Neuronal stem cell (in vitro differentiated cells): ENCODE measurements at regions not wholly inside any gene's neighbourhood (a gene's known extent, or its start where the extent isn't known, plus 50 kb on each side); places are given as distances from the start of the nearest gene placed in this dataset.
"Not testable (repeated sequence)": the region's sequence is repeated elsewhere in the genome, so short reads cannot be mapped to it uniquely, and the experiment has no call there.

Experiments used
- DNase-seq: peaks from one replicate; pipeline ENCODE4 v3.0.0-alpha.2; 2013; ENCODE audit warnings: low spot score
- H2AFZ ChIP-seq: one replicate; pipeline ENCODE4 v1.6.1; 2013; ENCODE audit warnings: mild to moderate bottlenecking, low read length, inconsistent platforms
- H2AK5ac ChIP-seq: 2 replicates; pipeline ENCODE4 v1.6.1; 2013; ENCODE audit warnings: low read depth, mild to moderate bottlenecking, inconsistent platforms, low read length, moderate library complexity, mixed read lengths
- H2BK120ac ChIP-seq: 2 replicates; pipeline ENCODE4 v1.6.1; 2013; ENCODE audit warnings: low read depth, mild to moderate bottlenecking, inconsistent platforms, low read length, moderate library complexity, mixed read lengths
- H2BK12ac ChIP-seq: one replicate; pipeline ENCODE4 v1.6.1; 2013; ENCODE audit warnings: low read length, inconsistent platforms
- H2BK15ac ChIP-seq: 2 replicates; pipeline ENCODE4 v1.6.1; 2013; ENCODE audit warnings: mild to moderate bottlenecking, low read length, inconsistent platforms, mixed read lengths
- H2BK5ac ChIP-seq: one replicate; pipeline ENCODE4 v1.6.1; 2013; ENCODE audit warnings: inconsistent platforms, mild to moderate bottlenecking, low read length, moderate library complexity
- H3K14ac ChIP-seq: one replicate; pipeline ENCODE4 v1.6.1; 2013; ENCODE audit warnings: low read length, inconsistent platforms
- H3K18ac ChIP-seq: 2 replicates; pipeline ENCODE4 v1.6.1; 2013; ENCODE audit warnings: low read length, inconsistent platforms
- H3K23ac ChIP-seq: 2 replicates; pipeline ENCODE4 v1.6.1; 2013; ENCODE audit warnings: low read depth, mild to moderate bottlenecking, mixed read lengths, low read length, inconsistent platforms; ENCODE audit not compliant: poor library complexity
- H3K27ac ChIP-seq: replicated peaks from 3 replicates; pipeline ENCODE4 v1.5.1; 2013; ENCODE audit warnings: low read length, inconsistent platforms
- H3K27me3 ChIP-seq, 3 experiments: 2 replicates each; pipeline ENCODE4 v1.6.1; 2013; ENCODE audit warnings: low read length in 3 of 3, mild to moderate bottlenecking in 2 of 3, inconsistent platforms in 1 of 3, low read depth in 1 of 3, mixed read lengths in 1 of 3, moderate library complexity in 1 of 3; ENCODE audit not compliant: control insufficient read depth in 3 of 3, insufficient read depth in 3 of 3
- H3K36me3 ChIP-seq, 2 donors: replicated peaks in 1 of 2; 2 replicates each; pipeline ENCODE4 v1.6.1; 2013; ENCODE audit warnings: low read length in 2 of 2; ENCODE audit not compliant: control insufficient read depth in 2 of 2, insufficient read depth in 2 of 2
- H3K4ac ChIP-seq: 2 replicates; pipeline ENCODE4 v1.6.1; 2013; ENCODE audit warnings: inconsistent platforms, mild to moderate bottlenecking, low read length, moderate library complexity
- H3K4me1 ChIP-seq, 2 donors: 1 replicate in 1 of 2; 2 replicates in 1 of 2; pipeline ENCODE4 v1.6.1; 2013; ENCODE audit warnings: low read length in 2 of 2, low read depth in 1 of 2; ENCODE audit not compliant: control insufficient read depth in 2 of 2, insufficient read depth in 1 of 2
- H3K4me2 ChIP-seq: one replicate; pipeline ENCODE4 v1.6.1; 2013; ENCODE audit warnings: mild to moderate bottlenecking, low read length, inconsistent platforms; ENCODE audit not compliant: insufficient read depth, poor library complexity, severe bottlenecking
- H3K4me3 ChIP-seq, 2 donors: 2 replicates each; pipeline ENCODE4 v1.5.1; 2013; ENCODE audit warnings: low read length in 2 of 2, mild to moderate bottlenecking in 2 of 2, inconsistent platforms in 1 of 2, moderate library complexity in 1 of 2
- H3K79me1 ChIP-seq: one replicate; pipeline ENCODE4 v1.6.1; 2013; ENCODE audit warnings: low read depth, mild to moderate bottlenecking, inconsistent platforms, low read length, moderate library complexity
- H3K9ac ChIP-seq: one replicate; pipeline ENCODE4 v1.6.1; 2013; ENCODE audit warnings: mild to moderate bottlenecking, low read depth, low read length, inconsistent platforms; ENCODE audit not compliant: poor library complexity
- H3K9me3 ChIP-seq, 2 donors: replicated peaks in 1 of 2; 2 replicates each; pipeline versions ENCODE3 to v1.6.1; 2013; ENCODE audit warnings: low read length in 2 of 2, mild to moderate bottlenecking in 2 of 2, inconsistent platforms in 1 of 2, low read depth in 1 of 2, mixed read lengths in 1 of 2, moderate library complexity in 1 of 2; ENCODE audit not compliant: control insufficient read depth in 2 of 2, insufficient read depth in 1 of 2
- H4K8ac ChIP-seq: one replicate; pipeline ENCODE4 v1.6.1; 2013; ENCODE audit warnings: low read depth, mild to moderate bottlenecking, inconsistent platforms, low read length, moderate library complexity
- H4K91ac ChIP-seq: one replicate; pipeline ENCODE4 v1.6.1; 2013; ENCODE audit warnings: low read length, low read depth, mild to moderate bottlenecking, inconsistent platforms; ENCODE audit not compliant: poor library complexity
- WGBS, 2 donors: extraction: QIAGEN DNeasy Blood & Tissue Kit; methylation state at CpG; one replicate each; pipeline ENCODE4 v1.1.7; 2013; ENCODE audit warnings: missing lambda C conversion rate in 2 of 2, mixed read lengths in 1 of 2; ENCODE audit not compliant: insufficient read length in 2 of 2, insufficient replicate concordance in 1 of 2; ENCODE audit errors: extremely low coverage in 2 of 2; 5-methylcytosine and 5-hydroxymethylcytosine counted together

GRCh38 chr6:150696190-150696589 lies 96.5 kb downstream of the PLEKHG1 start:
- peaks cover 4 to 6% of the 10 kb centered on the region in 2 donors for H3K4me1 ChIP-seq
- H2AFZ ChIP-seq, result no peak overlapping the region
- no peak overlapping the region for H2BK5ac ChIP-seq
- H3K9ac ChIP-seq, result no peak overlapping the region
- H4K8ac ChIP-seq, result no peak overlapping the region
- H3K36me3 ChIP-seq, result no peaks in the 10 kb centered on the region
- DNase-seq, result no peak
- H3K4me2 ChIP-seq, result no peak overlapping the region
- H3K23ac ChIP-seq, result no peak overlapping the region
- no peak overlapping the region for H2AK5ac ChIP-seq
- no peak overlapping the region for H3K4me3 ChIP-seq
- H2BK120ac ChIP-seq, result no peak overlapping the region
- peaks cover 3% of the 10 kb centered on the region for H3K79me1 ChIP-seq
- H3K9me3 ChIP-seq, result no peaks in the 10 kb centered on the region
- H3K14ac ChIP-seq, result no peak overlapping the region
- H3K27ac ChIP-seq, result no peak overlapping the region
- WGBS, 2 donors, result no CpG with 5 or more reads among the region's 8 CpGs
- no peak overlapping the region for H3K18ac ChIP-seq
- no peak overlapping the region for H3K4ac ChIP-seq
- H2BK12ac ChIP-seq, result no peak overlapping the region
- no peak overlapping the region for H2BK15ac ChIP-seq
- no peaks in the 10 kb centered on the region for H3K27me3 ChIP-seq
- no peak overlapping the region for H4K91ac ChIP-seq

- not testable (repeated sequence) for H3K4me1 ChIP-seq, H3K4me2 ChIP-seq, H4K8ac ChIP-seq, H3K4ac ChIP-seq, H2AK5ac ChIP-seq, DNase-seq, H2BK120ac ChIP-seq, H4K91ac ChIP-seq, H3K9ac ChIP-seq, H2AFZ ChIP-seq, H3K27ac ChIP-seq, H3K79me1 ChIP-seq, H3K4me3 ChIP-seq, H3K27me3 ChIP-seq, H3K9me3 ChIP-seq, H3K18ac ChIP-seq, H3K23ac ChIP-seq, H3K14ac ChIP-seq, H2BK12ac ChIP-seq, H2BK15ac ChIP-seq, H2BK5ac ChIP-seq, H3K36me3 ChIP-seq
- WGBS, 2 donors, result no CpG with 5 or more reads among the region's 3 CpGs
Observed at GRCh38 chr6:150696918-150697317, 97.2 kb downstream of the PLEKHG1 start.

DNA sequence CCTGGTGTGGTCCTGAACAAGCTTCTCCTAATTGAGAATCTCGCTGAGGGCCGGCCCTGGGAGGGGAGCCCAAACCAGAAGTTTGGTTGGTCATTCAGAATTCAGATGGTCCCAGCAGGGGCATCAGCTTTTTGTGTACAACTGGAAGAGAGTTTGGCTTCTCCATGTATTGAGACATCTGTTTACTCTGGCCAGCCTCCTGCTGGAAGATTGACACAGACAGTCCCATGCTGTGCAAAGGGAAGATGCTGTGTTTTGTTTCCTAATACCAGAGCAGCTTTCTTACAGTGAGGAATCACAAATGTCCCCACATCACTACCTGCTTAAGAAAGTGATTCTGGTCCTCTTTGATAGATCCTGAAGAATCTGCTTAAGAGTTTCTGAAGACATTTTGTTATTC lies 97.8 kb downstream of the PLEKHG1 start:
- peaks cover 4 to 6% of the 10 kb centered on the region in 2 donors for H3K4me1 ChIP-seq
- no peak overlapping the region for H2BK5ac ChIP-seq
- no peak overlapping the region for H2BK12ac ChIP-seq
- no peak overlapping the region for H4K91ac ChIP-seq
- no peak overlapping the region for H3K4ac ChIP-seq
- no peak overlapping the region for H4K8ac ChIP-seq
- no peak overlapping the region for H3K14ac ChIP-seq
- DNase-seq, result no peak
- no peaks in the 10 kb centered on the region for H3K27me3 ChIP-seq
- H3K9ac ChIP-seq, result no peak overlapping the region
- H3K79me1 ChIP-seq, result peaks cover 3% of the 10 kb centered on the region
- no peaks in the 10 kb centered on the region for H3K9me3 ChIP-seq
- no peak overlapping the region for H3K18ac ChIP-seq
- no peak overlapping the region for H3K23ac ChIP-seq
- H3K36me3 ChIP-seq, result no peaks in the 10 kb centered on the region
- H2AK5ac ChIP-seq, result no peak overlapping the region
- no peak overlapping the region for H2AFZ ChIP-seq
- no peak overlapping the region for H3K27ac ChIP-seq
- no peak overlapping the region for H3K4me3 ChIP-seq
- no peak overlapping the region for H3K4me2 ChIP-seq
- no peak overlapping the region for H2BK120ac ChIP-seq
- WGBS, 2 donors, result no CpG with 5 or more reads among the region's 2 CpGs
- no peak overlapping the region for H2BK15ac ChIP-seq

DNA sequence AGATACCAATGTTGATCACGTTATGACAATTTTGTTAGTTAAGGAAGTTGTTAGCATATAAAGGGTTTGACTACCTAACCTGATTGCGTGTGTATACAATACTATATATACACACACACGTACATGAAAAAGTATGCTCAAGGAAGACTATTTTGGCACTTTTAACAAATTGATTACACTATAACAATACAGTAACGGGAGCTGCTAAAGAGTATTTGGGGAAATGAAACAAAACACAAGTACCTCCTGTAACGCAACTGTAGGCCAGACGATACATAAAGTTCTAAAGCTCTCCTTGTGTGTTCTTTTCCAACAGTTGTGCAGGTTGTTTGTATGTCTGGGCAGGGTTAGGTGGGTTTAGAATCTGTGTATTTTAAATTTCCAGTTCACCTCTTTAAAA lies 98.7 kb downstream of the PLEKHG1 start:
- Histone ChIP-seq H2BK12ac (no peak overlapping the region), H2BK5ac (no peak overlapping the region), H3K4ac (no peak overlapping the region), H2AFZ (no peak overlapping the region), H2BK15ac (no peak overlapping the region), H3K4me3 (no peak overlapping the region), H3K9me3 (no peaks in the 10 kb centered on the region), H3K4me2 (no peak overlapping the region), H3K27me3 (no peaks in the 10 kb centered on the region), H3K4me1 (peaks cover 3 to 4% of the 10 kb centered on the region in 2 donors), H3K36me3 (no peaks in the 10 kb centered on the region), H2AK5ac (no peak overlapping the region), H2BK120ac (no peak overlapping the region), H3K23ac (no peak overlapping the region), H4K91ac (no peak overlapping the region), H3K9ac (no peak overlapping the region), H3K18ac (no peak overlapping the region), H3K79me1 (peaks cover 3% of the 10 kb centered on the region), H3K27ac (no peak overlapping the region), H3K14ac (no peak overlapping the region), H4K8ac (no peak overlapping the region)
- no peak for DNase-seq
- no CpG with 5 or more reads among the region's 6 CpGs for WGBS, 2 donors
